ENCODE measurements at regions not wholly inside any gene's neighbourhood (a gene's known extent, or its start where the extent isn't known, plus 50 kb on each side); places are given as distances from the start of the nearest gene placed in this dataset.
"Not testable (repeated sequence)": the region's sequence is repeated elsewhere in the genome, so short reads cannot be mapped to it uniquely, and the experiment has no call there.

- no peak for DNase-seq
These were observed 173.7 kb downstream of the KBTBD8 start for GRCh38 chr3:67171841-67172240.

DNA sequence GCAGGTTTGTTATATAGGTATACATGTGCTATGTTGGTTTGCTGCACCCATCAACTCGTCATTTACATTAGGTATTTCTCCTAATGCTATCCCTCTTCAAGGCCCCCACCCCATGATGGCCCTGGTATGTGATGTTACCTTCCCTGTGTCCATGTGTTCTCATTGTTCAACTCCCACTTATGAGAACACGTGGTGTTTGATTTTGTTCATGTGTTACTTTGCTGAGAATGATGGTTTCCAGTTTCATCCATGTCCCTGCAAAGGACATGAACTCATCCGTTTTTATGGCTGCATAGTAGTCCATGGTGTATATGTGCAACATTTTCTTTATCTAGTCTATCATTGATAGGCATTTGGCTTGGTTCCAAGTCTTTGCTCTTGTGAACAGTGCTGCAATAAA lies 175.0 kb downstream of the KBTBD8 start:
- not testable (repeated sequence) for DNase-seq

- no peak for DNase-seq
These were observed 178.3 kb downstream of the KBTBD8 start for GRCh38 chr3:67176396-67176795.

DNA sequence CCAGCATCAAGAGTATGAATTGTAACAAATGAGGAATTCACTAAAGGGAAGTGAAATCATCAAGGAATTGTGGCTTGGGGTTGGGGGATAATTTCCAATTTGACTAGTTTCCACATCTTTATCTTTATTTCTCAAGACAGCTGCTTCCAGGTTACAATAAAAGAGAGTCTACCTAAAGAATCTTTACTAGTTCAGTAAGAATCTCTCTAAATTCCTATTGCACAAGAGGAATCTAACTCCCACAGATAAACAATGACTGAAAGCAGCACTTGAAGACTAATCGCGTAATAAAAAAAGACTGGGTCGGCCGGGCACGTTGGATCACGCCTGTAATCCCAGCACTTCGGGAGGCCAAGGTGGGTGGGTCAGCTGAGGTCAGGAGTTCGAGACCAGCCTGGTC lies 194.4 kb downstream of the KBTBD8 start:
- DNase-seq: no peak

DNA sequence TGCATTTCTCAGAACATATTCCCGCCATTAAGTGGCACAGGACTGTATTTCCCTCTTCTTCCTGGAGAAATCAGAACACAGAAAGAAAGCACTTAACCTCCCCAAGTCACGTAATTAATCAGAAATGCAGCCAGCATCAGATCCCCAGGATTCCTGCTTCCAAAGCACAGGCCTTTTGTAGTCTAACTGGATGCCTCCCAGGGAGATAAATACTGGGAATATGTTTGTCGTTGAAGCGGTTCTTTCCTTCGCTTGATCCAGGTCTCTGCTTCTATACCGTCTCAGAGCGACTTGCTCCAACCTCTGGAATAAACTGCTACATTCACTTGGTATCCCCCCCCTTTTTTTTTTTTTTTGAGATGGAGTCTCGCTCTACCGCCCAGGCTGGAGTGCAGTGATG lies 198.6 kb downstream of the KBTBD8 start:
- DNase-seq: no peak

DNA sequence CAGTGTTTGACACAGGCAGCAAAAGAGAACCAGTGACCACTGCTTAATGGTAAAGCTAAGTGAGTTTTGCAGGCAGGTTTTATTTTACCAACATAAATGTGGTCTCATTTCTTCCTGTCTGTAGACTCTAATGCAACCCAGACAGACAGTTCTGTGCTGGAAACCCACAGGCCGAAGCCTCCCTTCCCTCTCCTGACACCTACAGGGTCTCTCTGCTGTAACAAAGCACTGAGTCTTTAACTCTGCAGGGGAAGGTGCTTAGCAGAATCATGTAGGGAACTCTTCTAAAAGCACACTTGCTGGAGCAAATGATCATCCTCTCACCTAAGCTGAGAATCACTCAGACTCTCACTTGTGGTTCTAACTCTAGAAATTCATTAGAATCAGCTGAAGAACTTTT lies 200.3 kb downstream of the KBTBD8 start:
- DNase-seq: no peak

DNA sequence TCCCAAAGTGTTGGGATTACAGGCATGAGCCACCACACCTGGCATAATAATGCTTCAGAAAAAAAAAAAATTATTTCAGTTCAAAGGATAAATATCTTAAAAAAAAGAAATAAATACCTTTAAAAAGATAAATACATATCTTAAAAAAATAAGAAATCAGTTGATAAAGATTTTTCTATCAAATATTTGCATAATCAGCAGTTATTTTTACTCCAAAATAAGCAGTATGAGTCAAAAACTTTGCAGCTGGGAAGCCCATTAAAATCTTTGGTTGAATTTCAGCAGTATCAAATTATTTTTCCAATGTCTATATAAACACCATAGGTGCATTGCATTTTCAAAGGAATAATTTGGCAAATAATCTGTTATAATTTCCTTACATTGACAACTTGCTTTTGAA lies 202.5 kb downstream of the KBTBD8 start:
- DNase-seq: no peak

DNA sequence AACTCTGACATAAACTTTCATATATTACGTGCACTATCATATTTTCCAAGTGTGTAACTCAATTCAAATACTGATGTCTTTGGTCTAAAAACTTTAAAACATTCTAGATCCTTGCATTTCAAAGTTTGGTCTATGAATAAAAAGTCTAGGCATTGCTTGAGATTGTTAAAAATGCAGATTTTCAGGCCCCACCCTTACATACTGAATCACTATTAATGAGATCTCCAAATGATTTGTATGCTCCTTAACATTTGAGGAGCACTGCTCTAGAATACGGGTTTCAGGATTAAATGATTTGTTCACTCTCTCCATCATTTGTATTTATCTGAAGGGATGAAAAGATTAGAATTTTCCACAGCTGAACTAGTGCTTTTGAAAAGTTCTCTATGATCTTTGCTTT lies 202.9 kb downstream of the KBTBD8 start:
- no peak for DNase-seq

DNA sequence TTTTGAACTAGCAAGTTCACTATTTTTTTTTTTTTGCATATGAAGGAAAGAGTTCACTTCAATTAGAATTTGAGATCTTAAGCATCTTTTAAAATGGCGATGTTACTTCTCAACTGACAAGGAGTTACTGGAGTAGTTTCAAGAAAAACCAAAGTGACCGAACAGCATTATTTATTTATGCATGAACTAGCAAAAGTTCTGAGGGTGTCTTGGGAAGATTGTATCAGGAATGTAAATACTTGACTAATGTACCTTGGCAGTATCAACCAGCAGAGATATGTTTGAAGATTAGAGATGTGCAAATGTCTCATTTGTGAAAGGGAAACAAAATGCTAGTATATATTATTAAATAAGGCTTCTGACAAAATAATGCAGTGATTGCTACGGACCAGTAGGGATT lies 203.9 kb downstream of the KBTBD8 start:
- DNase-seq: no peak

DNA sequence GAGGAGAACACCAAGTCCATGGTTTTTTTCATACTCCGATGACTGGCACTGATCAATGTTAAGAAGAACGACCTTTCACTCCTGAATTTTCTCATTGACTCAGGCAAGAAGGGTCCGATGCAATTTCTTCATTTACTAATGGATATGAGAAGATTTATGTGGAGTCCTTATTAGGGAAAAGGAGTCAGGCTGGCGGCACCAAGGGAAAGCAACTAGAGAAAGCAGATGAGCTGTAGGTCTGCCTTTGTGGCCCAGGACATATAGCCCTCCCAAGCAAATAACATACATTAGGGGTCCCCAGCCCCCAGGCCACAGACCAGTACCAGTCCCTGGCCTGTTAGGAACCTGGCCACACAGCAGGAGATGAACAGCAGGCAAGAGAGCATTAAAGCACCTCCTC lies 206.8 kb downstream of the KBTBD8 start:
- no peak for DNase-seq

DNA sequence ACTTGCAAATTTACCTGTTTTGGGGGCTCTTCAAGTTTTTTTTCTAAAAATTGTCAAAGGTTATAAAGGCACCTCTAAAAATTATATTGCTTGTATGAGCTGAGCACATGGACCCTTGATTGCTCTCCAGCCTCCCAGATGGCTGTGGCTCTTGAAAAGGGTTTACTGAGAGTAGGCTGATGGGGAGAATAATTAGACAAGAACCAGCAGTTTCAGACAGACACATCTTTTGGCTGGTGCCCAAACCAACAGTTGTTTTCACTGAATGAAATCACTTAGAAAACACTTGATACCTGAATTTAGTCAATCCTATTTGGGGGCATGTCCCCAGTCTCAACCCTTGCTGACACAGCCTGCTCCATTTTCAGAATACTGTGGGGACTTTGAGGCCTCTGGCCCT lies 217.6 kb downstream of the KBTBD8 start:
- peak; percentile 84 for DNase-seq

- no peak for DNase-seq
These were observed 228.9 kb downstream of the KBTBD8 start for GRCh38 chr3:67227030-67227429.

GRCh38 chr3:67228136-67228535 lies 230.0 kb downstream of the KBTBD8 start:
- DNase-seq: no peak

- no peak for DNase-seq
These were observed 234.5 kb downstream of the KBTBD8 start for GRCh38 chr3:67232642-67233041.

- DNase-seq: no peak
These were observed 241.2 kb downstream of the KBTBD8 start for GRCh38 chr3:67239353-67239752.

GRCh38 chr3:67241084-67241483 lies 243.0 kb downstream of the KBTBD8 start:
- DNase-seq: no peak

- DNase-seq: no peak
These were observed 246.0 kb downstream of the KBTBD8 start for GRCh38 chr3:67244130-67244529.

DNA sequence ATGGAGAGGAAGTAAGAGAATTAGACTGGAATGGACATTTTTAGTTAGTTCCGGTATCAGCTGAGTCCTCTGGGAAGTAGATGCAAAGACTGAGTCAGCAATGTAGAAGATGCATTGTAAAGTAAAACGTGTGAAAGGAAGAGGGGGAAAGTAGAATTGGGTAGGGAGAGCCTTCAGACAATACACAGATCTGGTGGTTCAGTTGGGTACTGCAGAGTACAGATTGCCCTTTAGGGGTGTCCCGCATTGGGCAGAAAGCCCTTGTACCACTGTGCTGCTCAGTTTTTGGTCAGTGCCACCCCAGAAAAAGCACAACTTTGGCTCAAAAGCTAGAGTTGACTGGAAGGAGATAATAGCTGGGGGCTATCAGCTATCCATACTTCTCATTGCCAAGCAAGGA lies 247.4 kb downstream of the KBTBD8 start:
- DNase-seq: no peak

DNA sequence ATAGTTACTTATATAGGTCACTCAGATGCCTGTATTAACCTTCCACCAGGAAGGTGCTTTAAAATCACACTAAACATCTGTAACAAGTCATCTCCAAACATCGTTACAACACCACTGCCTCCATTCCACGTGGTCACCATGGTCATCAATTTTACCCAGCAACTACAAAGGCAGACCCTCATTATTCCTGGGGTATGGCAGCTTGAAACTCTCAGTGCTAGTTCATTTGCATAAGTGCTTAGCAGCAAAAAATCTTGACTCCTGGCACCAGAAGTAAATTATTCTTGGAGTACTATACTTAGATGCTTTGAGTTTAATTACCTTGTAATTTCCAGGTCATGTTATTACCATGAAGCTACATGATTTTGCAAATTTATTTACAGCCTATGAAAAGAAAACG lies 250.6 kb downstream of the KBTBD8 start:
- DNase-seq: peak; percentile 1

DNA sequence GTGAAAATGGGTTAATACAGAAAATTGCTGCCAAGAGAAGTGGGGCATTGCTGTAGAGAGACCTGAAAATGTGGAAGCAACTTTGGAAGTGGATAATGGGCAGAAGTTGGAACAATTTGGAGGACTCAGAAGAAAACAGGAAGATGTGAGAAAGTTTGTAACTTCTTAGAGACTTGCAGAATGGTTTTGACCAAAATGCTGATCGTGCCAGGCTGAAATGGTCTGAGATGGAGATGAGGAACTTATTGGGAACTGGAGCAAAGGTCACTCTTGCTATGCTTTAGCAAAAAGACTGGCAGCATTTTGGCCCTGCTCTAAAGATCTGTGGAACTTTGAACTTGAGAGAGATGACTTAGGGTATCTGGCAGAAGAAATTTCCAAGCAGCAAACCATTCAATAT lies 254.8 kb downstream of the KBTBD8 start:
- DNase-seq: not testable (repeated sequence)

DNA sequence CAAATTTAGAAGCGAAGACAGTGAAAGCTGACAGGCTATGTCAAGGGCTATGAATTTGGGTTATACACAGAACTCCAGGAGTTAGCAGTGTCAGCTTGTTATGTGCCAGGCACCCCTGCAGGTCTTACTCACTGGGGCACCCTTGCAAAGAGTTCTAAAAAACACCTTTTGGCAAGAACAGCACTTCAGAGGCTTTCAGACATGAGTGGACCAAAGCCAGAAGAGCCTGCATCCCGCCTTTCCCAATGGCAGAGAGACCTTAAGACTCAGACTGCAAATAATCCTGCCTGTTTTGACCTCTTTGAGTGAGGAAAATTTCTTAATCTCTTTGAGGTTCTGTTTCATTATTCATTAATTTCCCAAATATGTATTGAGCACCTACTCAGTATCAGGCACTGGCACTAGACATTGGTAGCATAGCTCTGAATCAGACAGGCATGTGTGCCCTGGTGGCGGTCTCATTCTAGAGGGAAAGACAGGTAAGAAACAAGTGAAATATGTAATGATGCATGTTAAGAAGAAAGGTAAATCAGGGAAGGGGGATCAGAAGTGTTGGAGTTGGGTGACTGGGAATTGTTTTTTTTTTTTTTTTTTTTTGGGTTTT lies 280.0 kb downstream of the KBTBD8 start:
- DNase-seq: no peak

DNA sequence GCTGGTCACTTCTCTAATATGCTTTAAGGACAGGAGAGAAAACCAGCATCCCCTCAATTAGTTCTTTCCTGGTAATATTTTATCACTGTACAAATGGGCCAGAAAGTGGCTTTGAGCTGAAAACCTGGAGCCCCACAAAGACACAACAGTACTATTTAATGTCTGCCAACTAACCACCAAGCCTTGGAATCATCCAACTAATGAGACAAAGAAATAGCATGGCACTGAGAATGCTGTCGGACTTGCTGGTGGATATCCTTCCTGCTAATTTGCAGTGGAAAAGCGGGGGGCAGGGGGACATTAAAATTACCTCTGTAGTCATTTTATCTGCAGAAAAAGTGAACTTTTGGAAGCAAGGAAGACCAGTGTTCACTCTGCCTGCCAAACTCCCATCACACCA lies 288.5 kb downstream of the KBTBD8 start:
- DNase-seq: no peak

GRCh38 chr3:67288466-67289106 lies 290.5 kb downstream of the KBTBD8 start:
- DNase-seq: no peak

DNA sequence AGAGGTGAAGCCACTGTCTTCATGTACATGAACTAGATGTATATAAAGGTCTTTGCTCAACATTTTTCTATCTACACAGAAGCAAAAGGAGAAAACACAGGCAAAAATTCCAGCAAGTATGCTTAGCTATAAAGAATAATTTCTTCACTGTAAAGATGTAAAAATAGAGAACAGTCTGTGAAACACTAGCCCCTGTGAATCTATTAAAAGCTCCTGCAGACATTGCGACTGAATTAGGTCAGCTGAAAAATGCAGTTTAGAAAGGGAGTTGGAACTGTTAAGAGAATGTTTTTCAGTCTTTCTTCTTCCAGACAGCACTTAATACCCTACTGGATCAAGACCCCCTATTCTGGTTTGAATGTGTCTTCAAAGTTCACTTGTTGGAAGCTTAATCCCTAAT lies 291.5 kb downstream of the KBTBD8 start:
- no peak for DNase-seq

DNA sequence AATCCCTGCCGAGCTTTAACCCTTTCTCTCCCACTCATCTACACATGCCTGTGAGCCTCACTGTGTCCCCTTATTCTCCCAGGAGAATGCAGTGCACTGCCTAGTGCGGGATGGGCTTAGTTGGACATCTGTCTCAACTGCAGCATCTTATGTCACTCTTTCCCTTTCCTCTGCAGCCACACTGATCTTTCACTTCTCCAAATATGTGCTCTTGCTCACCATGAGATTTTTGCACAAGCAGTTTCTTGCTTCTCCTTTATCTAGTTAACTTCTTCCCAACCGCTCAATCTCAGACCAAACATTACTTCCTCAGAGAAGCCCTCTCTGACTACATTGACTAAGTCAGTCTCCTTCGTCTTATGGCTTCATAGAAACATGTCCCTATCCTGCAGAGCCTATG lies 292.3 kb downstream of the KBTBD8 start:
- DNase-seq: no peak
